ENCODE measurements at regions not wholly inside any gene's neighbourhood (a gene's known extent, or its start where the extent isn't known, plus 50 kb on each side); places are given as distances from the start of the nearest gene placed in this dataset.

DNA sequence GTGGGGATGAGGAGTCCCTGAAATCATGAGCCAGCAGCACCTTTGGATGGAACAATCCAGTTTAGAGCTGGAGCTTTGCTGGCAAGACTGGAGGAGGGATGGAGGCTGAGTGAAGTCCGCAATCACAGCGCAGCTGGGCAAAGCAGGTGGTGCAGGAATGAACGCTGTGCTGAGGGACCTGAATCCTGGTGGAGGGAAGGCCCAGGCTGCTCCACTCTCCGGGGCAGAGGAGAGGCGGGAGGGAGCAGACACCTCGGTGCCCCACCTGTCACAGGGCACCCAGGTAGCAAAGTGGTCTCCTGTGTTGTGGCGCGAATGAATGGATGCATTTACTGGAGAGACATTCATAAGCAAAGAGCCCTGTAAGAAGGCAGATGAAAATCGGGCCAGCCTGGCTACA lies 124.8 kb upstream of the ANO1 start:
- no peak for DNase-seq

DNA sequence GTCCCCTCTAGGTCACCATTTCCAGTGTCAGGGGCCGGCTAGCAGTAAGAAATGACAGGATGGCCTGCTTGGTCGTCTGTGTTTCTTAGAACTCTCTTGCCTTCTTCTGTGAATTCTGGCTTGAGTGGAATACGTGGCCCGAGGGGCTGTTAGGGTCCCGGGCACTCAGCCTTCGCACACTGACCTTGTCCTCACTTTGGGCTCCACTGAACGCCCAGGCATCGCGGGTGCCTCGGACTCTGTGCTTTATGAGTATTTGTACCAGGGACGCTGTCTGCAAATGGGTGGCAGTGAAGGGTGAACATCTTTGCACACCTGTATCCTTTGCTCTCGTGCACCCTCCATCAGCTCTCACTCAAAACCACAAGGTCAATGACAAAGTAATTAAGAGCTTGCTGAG lies 123.4 kb upstream of the ANO1 start:
- DNase-seq, result no peak

DNA sequence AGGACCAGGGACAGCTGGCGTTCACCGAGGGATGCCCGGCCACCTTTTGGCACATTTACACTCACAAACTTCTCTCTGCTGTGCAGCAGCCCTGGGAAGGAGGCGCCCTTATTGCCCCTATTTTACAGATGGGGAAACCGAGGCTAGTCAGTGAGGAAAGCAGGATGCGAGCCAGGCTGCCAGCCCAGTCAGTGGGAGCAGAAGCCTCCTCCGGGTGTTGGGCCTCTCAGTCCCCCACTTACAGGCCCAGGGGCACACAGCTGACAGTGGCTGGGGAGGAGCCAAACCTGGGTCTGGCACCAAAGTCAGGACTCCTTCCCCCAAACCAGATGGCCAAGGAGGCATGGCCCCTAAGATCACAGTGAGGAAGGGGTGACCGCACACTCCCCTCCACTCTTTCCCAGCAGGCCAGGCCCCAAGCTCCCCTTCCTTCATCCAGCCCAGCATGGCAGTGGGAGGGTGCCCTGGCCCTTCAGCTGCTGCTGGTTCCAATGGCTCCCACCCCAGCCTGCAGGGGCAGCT lies 121.4 kb upstream of the ANO1 start:
- DNase-seq, result no peak

DNA sequence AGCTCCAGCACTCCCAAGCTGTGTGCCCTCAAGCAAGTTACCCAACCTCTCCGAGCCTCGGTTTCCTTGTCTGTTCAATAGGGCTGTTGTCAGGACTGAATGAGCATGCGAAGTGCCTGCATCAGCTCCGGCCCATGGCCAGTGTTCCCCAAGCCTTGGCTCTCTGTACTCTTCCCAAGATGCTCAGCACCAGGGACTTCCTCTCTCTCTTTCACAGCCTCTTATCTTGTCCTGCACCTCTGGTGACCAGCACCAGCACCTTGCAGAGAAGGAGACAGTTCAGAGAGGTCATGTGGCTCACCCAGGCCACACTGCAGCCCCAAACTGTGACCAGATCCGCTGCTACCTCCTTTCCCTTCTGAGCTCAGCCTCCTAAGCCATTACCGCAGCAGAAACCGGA lies 120.3 kb upstream of the ANO1 start:
- DNase-seq, result peak; percentile 22

DNA sequence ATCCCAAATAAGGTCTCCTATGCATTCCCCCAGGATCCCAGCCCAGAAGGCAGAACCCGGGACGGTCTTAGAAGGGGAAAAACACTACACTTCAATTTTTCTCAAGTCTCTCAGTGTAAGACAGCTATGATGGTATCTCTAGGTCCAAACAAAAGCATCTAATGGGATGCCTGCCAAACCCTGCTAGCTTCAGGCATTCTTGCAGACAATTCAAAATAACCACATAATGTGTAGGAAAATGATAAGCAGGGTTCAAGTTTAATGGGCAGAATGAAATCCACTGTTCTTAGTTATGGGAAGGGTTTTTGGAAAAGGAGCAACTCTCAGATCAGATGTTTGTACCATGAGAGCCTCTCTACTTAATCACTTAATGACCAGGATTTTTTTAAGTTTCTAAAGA lies 119.8 kb upstream of the ANO1 start:
- peak; percentile 80 for DNase-seq

DNA sequence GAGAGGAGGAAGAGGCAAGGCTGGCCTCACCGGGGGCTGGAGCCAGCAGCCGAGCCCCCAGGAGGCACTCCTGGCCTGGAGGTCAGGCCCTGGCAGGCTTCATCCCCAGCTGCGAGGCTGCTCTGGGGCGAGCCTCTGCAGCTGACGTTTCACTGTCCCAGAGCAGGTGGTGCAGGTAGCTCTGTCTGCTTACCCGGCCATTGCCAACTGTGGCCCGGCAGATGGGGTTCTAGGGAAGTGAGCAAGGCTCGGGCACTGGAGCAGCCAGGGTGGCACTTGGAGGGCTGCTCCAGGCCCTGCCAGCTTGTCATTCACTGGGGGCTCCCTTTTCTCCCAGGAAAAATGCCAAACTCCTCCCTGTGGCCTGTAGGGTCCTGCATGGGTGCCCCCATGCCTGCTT lies 118.7 kb upstream of the ANO1 start:
- no peak for DNase-seq

DNA sequence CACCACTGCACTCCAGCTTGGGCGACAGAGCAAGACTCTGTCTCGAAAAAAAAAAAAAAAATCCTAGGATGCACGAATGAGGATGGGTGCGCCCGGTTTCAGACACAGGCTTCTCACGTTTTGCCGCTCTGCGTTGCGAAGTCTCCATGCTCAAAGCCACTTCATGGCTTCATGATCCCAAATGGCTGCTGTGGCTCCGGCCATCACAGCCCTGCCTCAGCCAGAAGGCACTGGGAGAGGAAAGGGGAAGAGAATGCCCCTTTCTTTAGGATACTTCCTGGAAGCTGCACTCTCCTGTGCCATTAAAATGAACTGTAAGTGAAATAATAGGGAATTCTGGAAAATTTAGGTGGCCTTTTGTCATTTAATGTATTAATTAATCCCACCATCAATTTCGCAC lies 116.4 kb upstream of the ANO1 start:
- DNase-seq, result no peak

DNA sequence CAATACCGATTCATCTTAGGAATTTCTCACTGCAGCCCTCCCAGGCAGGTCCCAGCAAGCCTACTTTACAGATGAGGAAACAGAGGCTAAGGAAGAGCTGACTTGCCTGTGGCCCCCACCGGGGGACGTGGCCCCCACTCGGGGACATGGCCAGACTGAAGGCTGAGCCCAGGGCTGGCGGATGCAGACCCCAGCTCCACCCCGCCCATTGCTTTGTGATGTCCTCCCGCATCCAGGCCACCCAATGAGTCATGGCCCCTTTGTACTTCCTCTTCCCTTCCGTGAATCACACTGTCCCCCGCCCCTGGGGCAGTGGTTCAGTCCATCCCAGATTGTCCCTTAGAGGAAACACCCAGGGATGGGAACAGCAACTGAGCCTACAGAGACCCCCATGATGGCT lies 116.0 kb upstream of the ANO1 start:
- no peak for DNase-seq

DNA sequence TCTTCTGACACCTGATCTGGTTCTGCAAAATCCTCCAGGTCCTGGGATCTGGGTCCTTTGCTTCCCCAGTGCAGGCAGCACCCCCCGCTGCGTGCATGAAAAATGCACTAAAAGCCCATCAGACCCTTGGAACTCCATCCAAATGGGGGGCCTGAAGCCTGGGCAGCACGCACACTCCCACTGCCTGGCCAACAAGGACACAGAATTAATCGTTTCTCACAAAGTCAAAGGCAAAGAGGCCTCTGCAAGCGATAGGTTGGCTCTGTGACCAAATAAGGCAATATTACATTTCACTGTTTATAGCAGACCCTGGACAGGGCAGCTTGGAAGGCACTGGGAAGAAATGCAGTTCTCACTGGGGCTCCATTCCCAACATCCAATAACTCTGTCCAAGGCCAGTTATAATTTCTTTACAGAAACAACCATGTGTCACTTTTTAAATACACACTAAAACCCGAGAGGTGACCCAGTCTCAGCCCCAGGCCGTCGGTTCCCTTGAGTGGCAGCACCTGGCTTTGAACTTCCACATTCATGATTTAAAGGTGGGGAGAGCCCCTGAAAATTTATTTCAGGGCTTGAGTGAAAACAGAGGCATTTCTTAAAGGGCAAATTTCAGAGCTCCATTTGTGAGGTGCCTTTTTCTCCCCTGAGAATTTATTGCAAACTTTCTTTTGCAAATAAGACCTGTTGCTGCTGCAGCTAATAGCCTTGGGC lies 114.4 kb upstream of the ANO1 start:
- DNase-seq, result no peak

DNA sequence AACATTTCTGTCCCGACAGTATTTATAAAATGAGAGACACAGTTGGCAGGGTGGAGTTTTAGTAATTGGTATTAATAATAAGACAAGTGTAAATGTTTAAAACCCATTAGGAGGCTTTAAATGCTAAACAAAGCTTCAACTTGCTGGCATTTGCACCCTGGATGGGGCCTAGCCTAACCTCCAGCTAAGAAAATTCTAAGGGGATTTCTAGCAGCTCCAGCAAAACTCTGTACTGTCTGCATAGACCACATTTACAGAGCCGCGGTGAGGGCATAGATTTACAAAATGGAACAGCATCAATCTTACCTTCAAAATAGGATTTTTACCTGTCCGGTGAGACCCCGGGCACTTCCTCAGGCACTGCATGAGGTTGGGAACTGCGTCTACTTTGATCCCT lies 113.9 kb upstream of the ANO1 start:
- no peak for DNase-seq

DNA sequence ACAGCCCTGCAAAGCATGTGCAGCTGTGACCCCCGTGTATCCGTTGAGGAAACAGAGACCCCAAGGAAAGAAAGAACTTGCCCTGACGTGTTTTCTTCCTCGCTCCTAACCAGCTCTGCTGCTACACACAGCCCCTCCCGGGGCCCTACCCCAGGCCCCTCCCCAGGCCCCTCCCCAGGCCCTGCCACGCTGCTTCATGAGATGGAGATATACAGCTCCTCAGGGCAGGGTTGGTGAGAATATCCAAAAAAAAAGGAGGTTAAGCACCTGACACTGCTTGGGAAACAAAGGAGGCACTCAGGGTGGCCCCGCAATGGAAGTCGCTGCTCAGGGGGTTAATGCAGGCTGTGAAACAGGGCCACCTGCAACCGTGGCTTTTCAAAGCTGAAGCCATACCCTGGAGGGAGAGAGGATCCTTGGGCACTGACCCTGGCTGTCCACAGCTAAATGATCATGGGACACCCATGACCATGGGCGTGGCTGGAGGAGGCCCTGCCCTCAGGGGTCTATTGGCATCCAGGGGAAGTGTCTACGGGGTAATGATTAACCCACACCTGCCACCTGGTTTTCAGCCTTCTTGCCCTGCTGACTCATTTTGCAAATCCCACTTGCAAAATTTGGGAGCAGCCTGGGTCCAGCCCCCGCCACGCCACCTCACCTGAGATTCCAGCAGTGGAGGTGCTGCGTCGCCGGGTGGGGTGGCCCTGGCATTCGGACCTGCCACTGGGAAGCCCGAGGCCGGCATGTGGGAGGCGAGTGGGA lies 112.1 kb upstream of the ANO1 start:
- no peak for DNase-seq

DNA sequence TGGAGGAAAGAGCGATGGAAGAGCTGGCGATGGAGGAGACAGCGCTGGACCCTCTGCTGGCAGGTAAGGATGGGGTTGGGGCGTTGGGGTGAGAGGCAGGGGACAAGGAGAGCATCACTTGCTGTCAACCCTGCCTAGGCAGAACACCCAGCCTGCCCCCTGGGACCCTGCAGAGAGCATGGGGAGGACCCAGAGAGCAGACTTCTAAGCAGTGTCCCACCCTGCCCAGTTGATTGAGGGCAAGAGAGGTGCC lies 111.6 kb upstream of the ANO1 start:
- no peak for DNase-seq

DNA sequence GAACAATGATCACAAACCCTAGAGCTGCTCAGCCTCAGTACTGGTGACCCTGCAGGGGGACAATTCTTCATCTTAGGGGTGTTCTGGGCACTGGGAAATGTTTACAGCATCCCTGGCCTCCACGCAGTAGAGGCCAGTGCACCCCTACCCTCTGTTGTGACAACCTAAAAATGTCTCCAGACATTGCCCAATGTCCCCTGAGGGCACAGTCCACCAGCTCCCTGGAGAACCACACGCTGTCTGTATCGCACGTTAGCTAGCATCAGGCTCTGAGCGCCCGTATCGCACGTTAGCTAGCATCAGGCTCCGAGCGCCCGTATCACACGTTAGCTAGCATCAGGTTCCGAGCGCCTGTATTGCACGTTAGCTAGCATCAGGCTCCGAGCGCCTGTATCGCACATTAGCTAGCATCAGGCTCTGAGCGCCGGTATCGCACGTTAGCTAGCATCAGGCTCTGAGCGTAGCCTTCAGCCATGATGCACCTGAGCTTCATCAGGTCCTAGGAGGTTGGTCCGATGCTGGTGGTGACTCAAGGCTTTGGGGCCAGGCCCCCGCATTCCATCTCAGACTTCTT lies 111.1 kb upstream of the ANO1 start:
- no peak for DNase-seq

DNA sequence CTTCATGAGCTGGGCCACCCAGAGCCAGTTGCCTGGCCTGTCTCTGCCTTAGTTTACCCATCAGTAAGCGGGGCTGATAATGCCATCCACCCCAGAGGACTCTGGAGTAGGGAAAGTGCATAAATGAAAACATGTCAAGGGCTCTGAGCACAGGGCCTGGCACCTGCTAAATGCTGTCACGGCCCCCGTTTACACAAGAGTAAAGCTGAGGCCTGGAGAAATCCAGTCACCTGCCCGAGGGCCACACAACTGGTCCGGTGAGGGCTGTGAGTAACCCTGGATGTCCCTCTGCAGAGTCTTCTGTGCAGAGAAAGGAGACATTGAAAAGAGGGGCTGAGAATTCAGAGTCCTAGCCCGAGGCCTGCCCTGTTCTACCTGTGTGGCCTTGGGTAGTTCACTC lies 110.6 kb upstream of the ANO1 start:
- DNase-seq, result no peak

DNA sequence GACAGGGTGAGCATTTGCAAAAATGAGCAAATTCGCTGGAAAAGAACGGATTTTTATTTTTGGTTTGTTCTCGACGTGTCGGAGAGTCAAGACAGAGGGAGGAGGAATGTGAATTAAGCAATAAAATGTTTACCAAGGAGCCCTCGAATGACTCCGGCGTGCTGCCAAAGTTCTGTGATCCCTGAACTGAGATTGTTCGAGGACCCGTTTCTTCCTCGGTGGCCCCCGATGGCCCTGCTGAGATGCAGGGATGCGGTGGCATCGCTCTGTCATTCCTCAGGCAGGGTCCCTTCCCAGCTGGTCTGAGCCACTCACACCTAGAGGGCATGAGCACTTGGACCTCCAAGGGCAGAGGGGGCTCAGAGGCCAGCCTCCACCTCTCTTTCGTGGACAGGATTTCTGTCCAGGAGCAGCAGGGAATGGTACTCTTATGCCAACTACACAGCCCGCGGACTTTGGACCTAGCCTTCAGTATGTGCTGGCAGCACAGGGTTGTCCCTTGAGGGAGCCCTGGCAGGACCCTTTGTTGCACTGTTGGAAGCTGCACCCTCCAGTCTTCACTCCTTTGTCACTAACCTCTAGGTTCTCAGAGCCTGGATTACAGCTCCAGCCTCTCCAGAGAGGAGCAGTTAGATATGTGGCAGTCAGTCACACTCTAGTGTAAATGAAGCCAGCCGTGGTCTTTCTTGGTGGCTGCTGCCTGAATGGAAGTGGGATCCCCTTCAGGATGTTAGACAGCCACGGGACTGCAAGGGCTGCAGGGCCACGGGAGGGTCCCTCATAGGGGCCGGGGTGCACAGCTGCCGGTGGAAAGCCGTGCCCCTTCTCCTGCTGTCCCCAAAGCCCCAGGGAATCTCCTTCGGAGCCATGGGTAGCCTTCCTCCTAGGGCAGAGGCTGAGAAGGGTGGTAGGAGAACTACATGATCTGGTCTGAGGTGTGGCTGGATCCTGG lies 109.4 kb upstream of the ANO1 start:
- no peak for DNase-seq

DNA sequence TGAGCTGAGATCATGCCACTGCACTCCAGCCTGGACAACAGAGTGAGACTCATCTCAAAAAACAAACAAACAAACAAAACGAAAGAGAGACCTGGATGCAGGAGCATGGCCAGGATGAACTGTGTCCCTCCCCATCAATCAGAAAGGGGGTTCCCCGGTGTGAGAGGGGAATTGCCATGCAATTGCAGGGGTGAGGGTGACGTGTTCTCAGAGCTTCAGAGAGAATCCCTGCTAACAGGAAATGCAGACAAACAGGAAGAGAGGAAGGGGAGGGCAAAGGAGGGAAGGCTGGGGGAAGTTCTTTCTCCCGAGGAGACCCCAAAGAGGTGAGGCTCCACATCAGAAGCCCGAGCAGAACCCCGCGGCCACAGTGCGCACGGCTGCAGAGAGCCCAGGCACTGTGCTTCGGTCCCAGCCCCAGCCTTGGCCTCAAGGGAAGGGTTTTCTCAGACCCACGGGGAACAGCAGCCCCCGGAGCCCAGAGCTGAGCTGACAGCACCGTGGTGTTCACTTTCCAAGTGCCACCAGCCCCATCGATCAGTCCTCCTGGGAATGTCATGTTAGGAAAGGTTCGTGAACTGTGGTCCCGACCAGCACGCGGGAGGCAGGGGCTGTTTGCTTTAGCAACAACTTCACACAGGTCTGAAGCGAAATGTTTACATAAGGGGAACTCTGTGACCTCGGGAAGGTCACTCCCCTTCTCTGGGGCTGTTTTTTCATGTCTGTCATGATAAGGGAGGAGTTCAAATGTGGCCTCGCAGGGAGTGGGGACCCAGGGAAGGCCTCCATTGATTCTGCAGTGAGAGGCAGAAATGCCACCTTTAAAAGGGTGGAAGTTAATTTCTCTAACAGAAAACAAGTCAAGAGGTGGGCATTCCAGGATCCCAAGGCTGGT lies 108.0 kb upstream of the ANO1 start:
- no peak for DNase-seq

DNA sequence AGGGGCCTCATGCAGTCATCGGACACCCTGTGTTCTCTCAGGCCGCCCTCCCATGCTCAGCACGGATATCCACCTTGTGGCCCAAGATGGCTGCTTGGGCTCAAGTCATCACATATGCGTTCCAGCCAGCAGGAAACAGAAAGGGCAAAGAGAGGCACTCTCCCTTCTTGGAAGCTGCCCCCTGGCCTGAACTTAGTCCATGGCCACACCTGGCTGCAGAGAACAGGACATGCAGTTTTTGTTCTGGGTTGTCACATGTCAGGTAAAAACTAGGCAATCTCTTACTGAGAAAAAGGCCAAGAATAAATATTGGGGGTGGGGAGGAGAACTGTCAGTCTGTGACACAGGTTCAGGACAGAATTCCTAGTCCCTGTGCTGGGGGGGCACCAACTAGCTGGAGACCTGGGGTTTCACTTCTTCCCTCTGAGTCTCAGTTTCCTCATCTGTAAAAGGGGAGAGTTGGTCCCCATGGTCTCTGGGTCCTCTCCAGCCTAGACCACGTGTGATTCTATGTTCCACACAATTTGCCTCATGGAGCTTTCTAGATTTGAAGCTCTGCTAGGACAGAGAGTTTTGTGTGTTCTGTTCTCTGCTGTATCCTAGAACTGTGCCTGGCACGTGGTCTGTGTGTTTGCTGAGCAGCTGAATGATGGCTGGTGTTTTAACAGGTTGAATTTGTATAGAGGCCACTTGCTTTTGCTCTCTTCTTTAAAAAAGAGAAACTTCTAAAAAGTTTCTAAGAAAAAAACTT lies 107.2 kb upstream of the ANO1 start:
- no peak for DNase-seq

DNA sequence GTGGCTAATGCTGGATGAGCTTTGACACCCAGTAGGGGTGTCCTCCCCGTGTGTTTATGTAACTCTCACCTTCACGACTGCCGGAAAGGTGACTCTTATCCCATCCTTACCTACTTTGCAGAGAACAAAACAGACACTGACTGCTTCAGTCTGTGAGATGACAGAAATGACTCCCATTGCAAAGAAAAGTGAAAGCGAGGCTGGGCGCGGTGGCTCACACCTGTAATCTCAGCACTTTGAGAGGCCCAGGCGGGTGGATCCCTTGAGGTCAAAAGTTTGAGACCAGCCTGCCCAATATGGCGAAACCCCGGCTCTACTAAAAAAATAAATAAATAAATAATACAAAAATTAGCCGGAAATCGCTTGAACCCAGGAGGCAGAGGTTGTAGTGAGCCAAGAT lies 106.4 kb upstream of the ANO1 start:
- no peak for DNase-seq

DNA sequence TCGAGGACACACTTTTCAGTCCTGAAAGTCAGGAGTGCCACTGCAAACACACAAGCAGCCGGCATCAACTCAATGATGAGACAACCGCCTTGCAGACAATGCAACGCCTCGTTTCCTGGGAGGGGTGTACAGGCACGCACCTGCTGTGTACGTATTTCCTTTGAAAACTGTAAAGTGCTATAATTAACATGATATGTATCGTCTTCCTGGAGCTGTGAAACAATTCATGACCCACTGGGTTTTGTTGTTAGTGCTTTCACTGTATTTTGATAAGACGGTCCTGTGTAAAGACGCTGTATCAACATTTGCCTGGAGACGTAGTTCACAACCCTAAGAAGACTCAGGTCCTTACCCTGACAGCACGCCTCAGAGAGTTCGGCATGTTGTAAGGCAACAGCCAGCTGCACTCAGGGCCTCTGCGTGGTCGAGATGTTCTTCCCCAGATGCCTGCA lies 105.7 kb upstream of the ANO1 start:
- no peak for DNase-seq

DNA sequence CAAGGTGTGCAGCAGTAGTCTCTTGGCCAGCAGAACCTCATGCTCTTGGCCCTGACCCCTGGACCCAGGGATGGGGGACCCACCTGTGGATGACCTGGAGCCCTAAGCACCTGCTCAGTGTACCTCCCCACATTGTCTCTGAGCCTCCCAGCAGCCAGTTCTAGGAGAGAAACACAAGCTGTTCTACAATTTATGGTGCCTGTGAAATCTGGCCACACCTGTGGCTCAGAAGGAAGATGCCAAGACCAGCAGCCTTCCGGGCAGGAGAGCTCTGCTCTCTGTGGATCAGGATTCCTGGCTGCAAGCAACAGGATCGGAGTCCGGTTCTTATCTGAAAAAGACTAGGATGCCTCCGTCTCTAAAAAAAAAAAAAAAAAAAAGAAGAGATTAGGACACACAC lies 103.6 kb upstream of the ANO1 start:
- no peak for DNase-seq

DNA sequence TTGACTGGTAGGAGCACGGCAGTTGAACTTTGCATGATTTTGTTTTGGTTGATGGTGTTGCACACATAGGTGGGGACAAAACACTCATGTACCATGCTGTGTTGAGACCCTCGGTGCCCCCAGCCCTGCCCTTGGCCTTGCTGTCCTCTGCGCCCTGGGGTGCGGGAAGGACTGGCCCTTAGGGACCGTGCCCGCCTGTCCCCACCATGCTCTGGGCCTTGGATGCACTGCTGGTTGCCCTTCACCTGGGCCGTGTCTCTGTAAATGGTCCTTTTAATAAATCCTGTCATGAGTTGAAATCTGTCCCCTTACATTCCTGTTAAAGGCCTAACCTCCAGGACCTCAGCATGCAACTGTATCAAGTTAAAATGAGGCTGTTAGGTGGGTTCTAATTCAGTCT lies 102.3 kb upstream of the ANO1 start:
- DNase-seq, result no peak

Measured in hematopoietic multipotent progenitor cell treated with erythropoietin and hydrocortisone succinate and interleukin-3 and kit ligand, for 6 days (in vitro differentiated cells).